ENCODE measurements at regions not wholly inside any gene's neighbourhood (a gene's known extent, or its start where the extent isn't known, plus 50 kb on each side); places are given as distances from the start of the nearest gene placed in this dataset.

- TF ChIP-seq SIN3A (conservative IDR thresholded peaks at IDR 0.05 in 1 of 2, IDR thresholded peaks at IDR 0.05 in 1 of 2; ENCODE audit: low read depth in 1 of 2, low read length in 2 of 2): no peak
- TF ChIP-seq CHD1 (IDR thresholded peaks at IDR 0.05; ENCODE audit: low read depth, low read length): no peak
- TF ChIP-seq CTCF (IDR thresholded peaks at IDR 0.05; ENCODE audit: control extremely low read depth in 1 of 3, insufficient read depth in 1 of 3, low read depth in 1 of 3, low read length in 3 of 3): no peak
- TF ChIP-seq EZH2 (IDR thresholded peaks at IDR 0.05; ENCODE audit: low read depth, low read length, severe bottlenecking): no peak
- TF ChIP-seq POLR2A (IDR thresholded peaks at IDR 0.05; ENCODE audit: control extremely low read depth in 1 of 2, low read depth in 2 of 2, low read length in 2 of 2): no peak
- no peak for TF ChIP-seq RFX5 (IDR thresholded peaks at IDR 0.05; ENCODE audit: borderline replicate concordance, low read depth, low read length)
- TF ChIP-seq EP300 (IDR thresholded peaks at IDR 0.05; ENCODE audit: borderline replicate concordance in 1 of 2, low read depth in 2 of 2, low read length in 2 of 2): no peak
- no peak for TF ChIP-seq HDAC2 (IDR thresholded peaks at IDR 0.05; ENCODE audit: borderline replicate concordance in 1 of 2, low read depth in 2 of 2, low read length in 2 of 2)
- TF ChIP-seq TBP (IDR thresholded peaks at IDR 0.05; ENCODE audit: low read depth, low read length): no peak
- no peak for TF ChIP-seq CBX8 (IDR thresholded peaks at IDR 0.05; ENCODE audit: borderline replicate concordance, low read depth, low read length)
- no peak for TF ChIP-seq KDM5A (IDR thresholded peaks at IDR 0.05; ENCODE audit: low read length)
These were observed 683.7 kb downstream of the POM121L12 start for GRCh38 chr7:53719122-53719521.

All from H1 (cell line).